DOHH2 (cell line): ENCODE measurements at regions not wholly inside any gene's neighbourhood (a gene's known extent, or its start where the extent isn't known, plus 50 kb on each side); places are given as distances from the start of the nearest gene placed in this dataset.

Experiments used
- H3F3A ChIP-seq: fragments of 200-600 bp; sonication (generic), shearing (Covaris generic); 2 replicates; pipeline ENCODE4 v1.6.0; 2016; ENCODE audit warnings: antibody characterized with exemption, mild to moderate bottlenecking; ENCODE audit not compliant: control insufficient read depth, insufficient read depth
- H3K27ac ChIP-seq: fragments of 200-600 bp; sonication (generic); 2 replicates; pipeline ENCODE4 v1.5.1; 2014; ENCODE audit warnings: low read depth, mild to moderate bottlenecking, low read length, moderate library complexity
- H3K27me3 ChIP-seq: fragments of 200-600 bp; sonication (generic); 2 replicates; pipeline ENCODE4 v1.6.1; 2014; ENCODE audit warnings: mild to moderate bottlenecking, low read length, mixed read lengths; ENCODE audit not compliant: control insufficient read depth
- H3K36me3 ChIP-seq: fragments of 200-600 bp; sonication (generic); 2 replicates; pipeline ENCODE4 v1.6.1; 2014; ENCODE audit warnings: mild to moderate bottlenecking, low read length, moderate library complexity, mixed read lengths; ENCODE audit not compliant: control insufficient read depth
- H3K4me1 ChIP-seq: fragments of 200-600 bp; sonication (generic); 2 replicates; pipeline ENCODE4 v1.6.1; 2014; ENCODE audit warnings: mild to moderate bottlenecking, low read length, mixed read lengths; ENCODE audit not compliant: control insufficient read depth
- H3K4me2 ChIP-seq: fragments of 200-600 bp; sonication (generic); 2 replicates; pipeline ENCODE4 v1.6.0; 2014; ENCODE audit warnings: mild to moderate bottlenecking, low read length, moderate library complexity
- H3K4me3 ChIP-seq: fragments of 200-600 bp; sonication (generic); 2 replicates; pipeline ENCODE4 v1.5.1; 2014; ENCODE audit warnings: mild to moderate bottlenecking, low read length, mixed read lengths
- H3K79me2 ChIP-seq: fragments of 200-600 bp; sonication (generic); 2 replicates; pipeline ENCODE4 v1.6.1; 2014; ENCODE audit warnings: mild to moderate bottlenecking, low read length, mixed read lengths; ENCODE audit not compliant: control insufficient read depth
- H3K9me2 ChIP-seq: fragments of 200-600 bp; sonication (generic); replicated peaks from 2 replicates; pipeline ENCODE4 v1.6.1; 2014; ENCODE audit warnings: mild to moderate bottlenecking, low read length, mixed read lengths; ENCODE audit not compliant: control insufficient read depth
- H3K9me3 ChIP-seq: fragments of 200-600 bp; sonication (generic); 2 replicates; pipeline ENCODE4 v1.6.1; 2014; ENCODE audit warnings: antibody characterized with exemption, low read length, mixed read lengths; ENCODE audit not compliant: control insufficient read depth, insufficient read depth
- H4K20me1 ChIP-seq: fragments of 200-600 bp; sonication (generic); 2 replicates; pipeline ENCODE4 v1.6.0; 2014; ENCODE audit warnings: low read depth, mild to moderate bottlenecking, antibody characterized with exemption, low read length, moderate library complexity; ENCODE audit not compliant: control insufficient read depth, insufficient read depth
- CTCF ChIP-seq: fragments of 200-600 bp; sonication (generic); IDR thresholded peaks from one replicate; pipeline ENCODE4 v1.5.1; 2014; ENCODE audit warnings: antibody characterized with exemption, mild to moderate bottlenecking, low read depth, low read length; ENCODE audit not compliant: poor library complexity, severe bottlenecking
- EZH2phosphoT487 ChIP-seq: fragments of 200-600 bp; sonication (generic); IDR thresholded peaks from 2 replicates; pipeline ENCODE4 v1.6.1; 2017; ENCODE audit warnings: borderline replicate concordance, mild to moderate bottlenecking, antibody characterized with exemption, low read length, moderate library complexity, mixed read lengths

- H3K4me1 ChIP-seq = no peaks in the 10 kb centered on the region
- TF ChIP-seq CTCF (no peak), EZH2phosphoT487 (no peak)
- no peaks in the 10 kb centered on the region for H3K9me3 ChIP-seq
- no peak overlapping the region for H3K4me3 ChIP-seq
- H3F3A ChIP-seq = no peaks in the 10 kb centered on the region
- H3K27ac ChIP-seq = no peak overlapping the region
- no peaks in the 10 kb centered on the region for H4K20me1 ChIP-seq
- no peaks in the 10 kb centered on the region for H3K79me2 ChIP-seq
- no peaks in the 10 kb centered on the region for H3K27me3 ChIP-seq
- no peaks in the 10 kb centered on the region for H3K36me3 ChIP-seq
- H3K9me2 ChIP-seq = no peaks in the 10 kb centered on the region
- no peak overlapping the region for H3K4me2 ChIP-seq
Observed at GRCh38 chrX:106510713-106511403, 100.9 kb upstream of the RADX start.
